ENCODE measurements at regions not wholly inside any gene's neighbourhood (a gene's known extent, or its start where the extent isn't known, plus 50 kb on each side); places are given as distances from the start of the nearest gene placed in this dataset.

DNA sequence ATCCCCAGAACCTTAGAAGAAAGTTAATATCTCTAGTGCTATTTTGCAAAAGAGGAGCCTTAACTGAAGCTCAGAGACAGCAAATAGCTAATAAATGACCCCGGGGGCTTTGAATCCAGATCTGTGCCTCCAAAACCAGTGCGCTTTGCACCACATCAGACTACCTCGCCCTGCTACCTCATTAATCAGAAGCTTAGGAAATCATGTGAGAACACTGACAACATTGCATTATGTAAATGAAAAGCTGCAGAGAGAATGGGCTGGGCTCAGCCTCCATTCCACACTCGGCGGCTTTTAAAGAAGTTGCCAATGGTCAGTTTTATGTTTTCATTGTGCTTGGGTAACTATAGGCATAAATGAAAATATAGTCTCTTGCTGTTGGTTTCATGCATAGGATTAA is 54.0 kb upstream of the STMND1 start:
- DNase-seq, result no peak

DNA sequence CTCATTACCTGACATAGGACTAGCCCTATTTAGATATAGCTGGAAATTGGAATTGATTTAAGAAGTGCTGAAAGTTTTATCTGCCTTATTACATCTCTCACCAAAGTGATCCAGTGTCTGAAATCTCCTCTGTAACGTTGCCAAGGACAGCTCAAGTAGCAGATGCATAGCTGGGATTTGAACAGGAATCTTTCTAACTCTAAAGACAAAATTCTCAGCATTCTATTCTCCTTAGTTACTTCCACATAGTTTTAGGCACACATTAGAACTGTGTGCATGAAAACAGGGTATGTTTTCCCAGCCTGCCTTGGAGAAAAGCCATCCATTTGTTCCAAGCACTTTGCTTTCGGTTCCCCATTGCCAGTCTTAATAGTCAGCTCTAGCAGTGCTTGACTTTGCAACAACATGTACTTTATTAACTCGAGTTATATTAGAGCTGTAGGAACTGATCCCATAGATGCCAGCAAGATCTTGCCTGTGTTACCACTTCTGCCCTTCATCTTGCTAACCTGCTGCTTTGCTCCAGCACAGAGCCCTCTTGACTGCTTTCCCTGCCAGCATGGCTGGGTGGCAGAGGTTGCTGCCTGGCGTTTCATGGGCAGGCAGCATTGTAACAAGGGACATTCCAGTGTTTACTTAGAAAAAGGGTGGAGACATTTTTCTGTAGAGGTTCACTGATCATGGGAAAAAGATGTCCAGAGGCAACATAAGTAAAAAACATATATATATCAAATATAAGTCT is 56.1 kb upstream of the STMND1 start:
- DNase-seq, result no peak

DNA sequence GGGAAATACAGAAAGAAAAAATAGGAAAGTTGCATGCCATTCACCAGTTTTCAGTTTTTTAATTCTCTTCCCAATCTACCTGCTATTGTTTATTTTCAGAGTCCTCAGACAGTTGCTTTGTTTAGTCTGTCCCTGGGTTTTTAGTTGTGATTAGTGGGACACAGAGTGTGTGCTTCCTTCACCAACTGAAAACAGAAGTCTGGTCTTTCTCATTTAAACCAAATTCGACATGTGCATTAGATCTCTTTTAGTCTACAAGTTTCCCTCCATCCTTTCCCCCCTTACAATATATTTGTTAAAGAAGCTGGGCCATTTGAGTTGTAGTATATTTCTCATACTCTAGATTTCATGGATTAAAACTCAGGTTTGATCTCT is 58.7 kb upstream of the STMND1 start:
- DNase-seq, result no peak

DNA sequence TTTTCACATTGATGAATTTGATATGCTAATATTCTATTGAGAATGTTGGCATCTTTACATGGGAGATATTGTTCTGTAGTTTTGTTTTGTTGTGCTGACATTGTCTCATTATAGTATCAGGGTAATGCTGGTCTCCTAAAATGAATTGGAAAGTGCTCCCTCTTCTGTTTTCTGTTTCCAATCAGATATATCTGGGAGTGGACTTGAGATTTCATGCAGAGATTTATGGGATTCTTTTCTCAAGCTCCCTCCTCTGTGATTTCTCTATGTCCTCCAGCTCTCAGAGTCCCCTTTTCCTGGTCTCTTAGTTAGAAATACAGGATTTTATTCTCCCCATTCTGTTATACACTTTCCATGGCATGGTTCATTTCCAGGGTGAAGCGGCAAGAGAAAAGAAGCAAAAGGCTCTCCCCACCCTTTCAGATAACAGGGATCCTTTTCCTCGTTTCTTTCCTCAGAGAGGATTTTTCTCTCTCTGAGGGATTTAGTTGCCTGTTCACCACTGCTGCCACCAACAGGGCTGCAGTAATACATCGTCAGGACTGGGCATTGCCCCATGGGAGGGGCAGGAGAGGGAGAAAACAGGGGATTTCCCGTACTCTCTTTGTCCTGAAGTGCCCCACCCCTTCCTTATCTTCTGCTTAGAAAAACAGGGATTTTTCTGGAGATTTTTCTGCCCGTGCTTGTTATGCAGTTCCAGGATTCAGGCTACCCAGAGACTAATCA is 59.3 kb upstream of the STMND1 start:
- no peak for DNase-seq

DNA sequence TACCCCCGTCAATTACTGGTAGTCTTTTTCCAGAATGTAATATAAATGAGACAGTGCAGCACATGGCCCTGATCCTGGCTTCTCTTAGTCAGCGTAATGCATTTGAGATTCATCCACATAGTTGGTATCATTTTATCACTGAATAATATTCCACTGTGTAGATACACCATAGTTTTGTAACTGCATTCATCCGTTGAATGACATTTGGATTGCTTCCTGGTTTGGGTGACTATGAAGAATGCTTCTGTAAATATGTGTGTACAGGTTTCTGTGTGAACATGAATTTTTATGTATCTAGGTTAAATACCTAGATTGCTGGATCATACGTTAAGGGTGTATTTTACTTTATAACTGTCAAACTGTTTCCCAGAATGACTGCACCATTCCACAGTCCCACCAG is 62.6 kb upstream of the STMND1 start:
- DNase-seq, result no peak

DNA sequence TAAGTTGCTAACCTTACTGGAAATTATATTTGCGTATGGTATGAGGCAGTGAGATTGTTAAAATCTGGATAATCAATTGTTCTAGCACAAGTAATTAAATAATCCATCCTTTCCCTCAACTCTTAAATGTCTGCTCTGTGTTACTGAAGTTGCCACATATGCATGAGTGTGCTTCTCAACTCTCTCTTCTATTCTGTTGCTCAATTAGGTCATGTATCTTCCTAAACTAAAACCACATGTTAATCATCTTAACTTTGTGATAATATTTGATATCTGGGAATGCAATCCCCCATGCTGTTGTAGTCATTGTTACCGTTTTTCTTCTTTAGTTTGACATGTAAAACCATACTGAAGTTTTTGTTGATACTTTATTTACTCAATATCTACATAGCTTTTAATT is 63.5 kb upstream of the STMND1 start:
- no peak for DNase-seq

DNA sequence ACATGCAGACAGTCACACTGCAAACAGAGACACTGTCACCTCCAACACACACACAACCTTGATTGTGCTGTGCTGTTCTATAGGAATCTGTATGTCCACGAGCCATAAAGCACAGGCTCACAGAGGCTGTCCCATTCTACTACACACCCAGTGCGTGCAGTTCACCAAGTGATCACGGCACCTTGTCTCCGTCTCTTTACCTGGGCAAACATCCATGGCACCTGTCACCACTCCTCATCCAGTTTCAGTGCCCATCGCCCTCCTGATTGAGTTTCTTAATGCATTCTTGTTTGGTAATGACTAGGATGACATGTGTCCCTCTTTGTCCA is 65.8 kb upstream of the STMND1 start:
- DNase-seq, result peak; percentile 18

DNA sequence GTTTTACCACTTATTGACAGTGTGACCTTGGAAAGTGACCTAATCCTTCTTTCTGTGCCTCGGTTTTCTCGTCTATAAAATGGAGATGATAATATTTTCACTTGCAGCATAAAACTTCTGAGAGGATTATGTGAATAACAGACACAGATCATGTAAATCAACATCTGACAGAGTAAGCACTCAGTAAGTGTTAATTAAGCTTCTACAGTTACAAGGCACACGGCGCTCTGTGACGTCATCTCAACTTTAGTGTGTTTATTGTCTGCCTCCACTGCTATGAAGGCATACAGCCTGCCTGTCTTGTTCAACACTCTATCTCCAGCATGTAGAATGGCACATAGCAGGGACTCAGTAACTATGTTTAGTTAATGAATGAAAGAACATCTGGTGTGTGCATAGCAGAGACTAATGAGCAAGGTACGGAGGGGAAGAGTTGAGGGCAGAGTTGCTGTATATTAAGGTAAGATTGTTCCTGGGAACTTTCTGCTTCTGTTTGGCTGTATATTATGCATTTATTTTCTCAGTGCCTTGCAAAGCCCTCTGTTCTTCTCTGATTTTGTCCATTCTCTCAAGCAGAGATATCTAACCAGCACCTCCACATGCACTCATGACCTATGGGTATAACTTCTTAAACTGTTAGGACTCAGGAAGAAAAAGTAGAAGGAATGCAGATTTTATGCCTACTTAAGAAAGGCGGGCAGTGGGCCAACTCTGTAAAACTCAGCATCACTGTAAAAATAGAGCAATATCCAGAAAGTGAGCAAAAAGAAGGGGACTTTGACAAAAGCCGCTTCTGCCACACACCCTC is 66.4 kb upstream of the STMND1 start:
- peak; percentile 17 for DNase-seq

DNA sequence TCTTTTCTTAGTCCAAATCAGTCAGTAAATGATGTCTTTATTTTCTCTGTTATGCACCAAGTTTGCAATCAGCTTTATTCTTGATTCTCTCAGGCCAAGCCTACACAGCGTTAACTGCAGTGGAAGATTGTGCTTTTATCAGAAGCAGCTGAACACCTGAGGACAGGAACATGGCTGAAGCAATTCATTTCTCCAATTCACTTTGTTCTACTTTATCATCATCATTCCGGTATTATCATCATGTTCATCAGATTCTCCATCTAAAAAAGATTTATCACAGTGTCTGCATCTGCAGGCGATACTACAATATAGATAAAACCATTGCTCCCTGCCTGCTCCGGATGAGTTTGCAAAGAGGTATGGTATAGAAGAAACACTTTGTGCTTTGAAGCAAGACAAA is 68.1 kb upstream of the STMND1 start:
- DNase-seq, result no peak

DNA sequence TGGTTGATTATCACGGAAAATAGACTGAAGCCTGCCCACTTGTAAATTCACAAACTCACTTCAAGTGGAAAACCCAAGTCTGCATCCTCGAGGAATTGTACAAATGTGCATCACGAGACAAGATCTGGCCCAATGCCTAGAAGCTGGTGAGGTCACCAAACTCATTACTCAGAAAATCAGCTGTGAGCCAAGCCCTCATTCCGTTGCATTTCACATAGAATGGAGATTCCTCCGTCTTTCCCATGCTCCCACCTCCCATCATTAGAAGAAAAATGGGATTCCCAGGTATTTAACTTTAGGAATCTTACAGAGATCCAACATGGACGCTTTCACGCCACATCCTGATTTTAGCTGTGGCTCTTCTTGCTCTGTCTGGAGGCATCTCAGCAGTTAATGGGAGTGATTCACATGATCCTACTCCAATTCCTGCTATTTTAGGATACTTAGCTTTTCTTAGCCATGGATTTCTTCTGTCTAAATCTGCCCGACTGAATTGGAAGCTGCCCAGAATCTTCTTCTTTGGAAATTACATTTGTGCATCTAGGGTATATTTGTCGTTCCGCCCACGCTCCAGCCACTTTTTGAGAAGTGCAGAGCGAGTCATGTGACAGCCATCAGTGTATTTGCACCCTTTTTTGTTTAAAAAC is 68.7 kb upstream of the STMND1 start:
- DNase-seq, result peak; percentile 18

DNA sequence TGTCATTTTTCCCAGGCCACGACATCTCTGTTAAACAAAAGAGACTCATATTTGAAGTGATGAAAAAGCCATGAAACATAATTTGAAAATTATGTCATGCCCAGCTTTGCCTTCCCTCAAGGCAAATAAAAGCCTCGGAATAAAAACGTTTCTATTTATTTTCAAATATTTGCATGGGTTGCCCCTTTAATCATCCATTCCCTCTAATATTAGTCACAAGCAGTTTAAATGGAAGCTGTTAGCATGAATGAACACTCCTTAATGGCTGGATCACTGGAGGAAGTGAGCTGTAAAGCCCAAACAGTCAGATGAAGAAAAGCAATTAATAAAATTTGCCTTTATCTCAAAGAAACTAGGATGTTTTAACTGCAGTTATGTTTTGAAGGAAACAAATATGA is 69.3 kb upstream of the STMND1 start:
- DNase-seq, result no peak

DNA sequence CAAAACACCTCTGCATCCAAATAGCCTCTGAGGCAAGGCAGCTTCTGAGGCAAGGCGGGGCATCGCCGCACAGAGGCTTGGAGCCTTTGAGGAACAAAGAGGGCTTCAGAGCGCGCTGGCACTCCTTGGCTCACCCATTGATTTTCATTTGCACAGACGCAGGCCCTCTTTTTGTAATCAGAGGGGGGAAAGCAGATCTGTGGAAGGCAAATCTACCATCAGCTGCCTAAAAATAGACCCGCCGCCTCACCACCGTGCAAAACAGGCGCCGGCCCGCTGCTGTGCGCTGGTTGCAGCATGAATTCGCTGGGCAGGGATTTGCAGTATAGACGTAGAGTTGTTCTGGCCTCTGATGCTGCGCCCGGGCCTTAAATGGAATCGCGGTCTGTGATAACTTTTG is 69.9 kb upstream of the STMND1 start:
- no peak for DNase-seq

DNA sequence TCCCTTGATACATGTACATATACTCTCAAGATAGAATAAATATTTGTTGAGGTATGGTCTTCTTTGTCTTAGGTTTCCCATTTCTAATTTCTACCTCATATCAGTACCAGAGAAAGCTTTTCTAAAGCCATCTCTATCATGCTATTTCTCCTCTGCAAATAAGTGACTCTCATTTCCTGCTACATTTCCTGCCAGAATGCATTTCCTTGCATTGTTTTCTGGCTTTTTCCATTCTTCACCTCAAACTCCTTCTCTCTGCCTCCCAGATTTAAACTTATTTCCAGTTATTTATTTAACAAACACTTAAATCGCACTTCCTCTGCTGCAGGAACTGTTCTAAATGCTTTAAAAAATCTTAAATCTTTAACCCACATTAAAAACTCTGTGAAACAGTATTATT is 74.4 kb upstream of the STMND1 start:
- no peak for DNase-seq

DNA sequence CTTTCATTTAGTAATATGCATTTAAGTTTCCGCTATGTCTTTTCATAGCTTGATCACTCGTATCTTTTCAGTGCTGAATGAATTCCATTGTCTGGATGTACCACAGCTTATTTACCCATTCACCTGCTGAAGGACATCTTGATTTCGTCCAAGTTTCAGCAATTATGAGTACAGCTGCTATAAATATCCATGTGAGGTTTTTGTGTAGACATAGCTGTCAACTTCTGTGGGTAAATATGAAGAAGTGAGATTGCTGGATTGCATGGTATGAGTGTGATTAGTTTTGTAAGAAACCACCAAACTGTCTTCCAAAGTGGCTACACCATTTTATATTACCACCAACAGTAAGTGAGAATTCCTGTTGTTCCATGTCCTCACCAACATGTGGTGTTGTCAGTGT is 79.2 kb upstream of the STMND1 start:
- DNase-seq, result no peak

DNA sequence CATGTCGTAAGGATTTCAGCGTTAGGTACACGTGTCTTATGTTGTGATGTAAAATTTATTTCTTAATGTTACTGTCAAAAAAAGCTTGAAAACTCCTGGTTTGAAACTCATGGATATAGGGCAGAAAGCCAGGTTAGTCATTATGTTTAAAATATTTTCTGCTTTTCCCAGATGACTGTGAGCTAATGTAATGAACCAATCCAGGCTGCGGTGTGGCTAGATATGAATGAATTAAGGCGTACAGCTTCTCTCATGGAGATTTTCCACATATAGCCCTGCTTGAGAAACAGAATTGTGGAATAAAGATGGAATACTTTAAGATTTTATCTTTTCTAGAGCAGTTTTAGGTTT is 80.3 kb upstream of the STMND1 start:
- DNase-seq, result no peak

DNA sequence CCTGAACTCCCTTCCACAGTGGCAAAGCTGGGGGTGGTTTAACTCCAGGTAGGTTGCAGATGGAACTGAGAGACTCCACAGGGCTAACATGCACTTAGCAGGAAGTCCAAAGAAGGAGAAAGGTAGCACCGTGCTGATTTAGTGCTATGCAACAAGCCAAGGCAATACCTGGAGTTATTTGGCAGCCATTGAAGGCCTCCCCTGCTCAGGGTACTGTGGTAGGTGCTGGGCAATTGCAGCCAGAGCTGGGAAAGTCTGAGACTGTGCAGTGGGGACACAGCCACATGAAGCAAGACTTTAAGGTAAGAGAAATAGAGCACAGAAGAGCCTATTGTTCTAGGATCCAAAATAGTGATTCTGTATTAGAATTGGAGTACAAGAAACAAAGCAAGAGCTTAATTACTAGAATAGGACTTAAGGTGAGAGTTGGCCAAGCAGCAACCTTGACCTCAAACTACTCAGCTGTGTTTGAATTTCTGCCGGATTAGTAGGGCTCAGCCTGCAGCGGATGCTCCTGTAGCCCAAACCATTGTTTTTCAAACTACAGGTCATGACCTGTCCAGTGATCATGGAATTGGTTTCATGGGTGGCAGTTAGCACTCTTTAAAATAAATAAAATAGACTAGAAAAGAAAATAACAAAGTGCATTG is 80.8 kb upstream of the STMND1 start:
- no peak for DNase-seq

DNA sequence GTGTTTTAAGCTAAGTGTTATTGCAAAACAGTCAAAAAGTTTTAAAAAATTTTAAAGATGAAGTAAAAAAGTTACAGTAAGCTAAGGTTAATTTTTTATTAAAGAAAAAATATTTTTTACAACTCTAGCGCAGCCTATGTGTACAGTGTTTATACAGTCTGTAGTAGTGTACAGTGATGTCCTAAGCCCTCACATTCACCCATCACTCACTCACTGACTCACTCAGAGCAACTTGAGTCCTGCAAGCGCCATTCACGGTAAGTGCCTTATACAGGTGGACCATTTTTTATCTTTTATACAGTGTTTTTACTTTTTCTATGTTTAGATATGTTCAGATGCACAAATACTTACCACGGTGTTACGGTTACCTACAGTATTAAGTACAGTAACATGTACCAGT is 83.4 kb upstream of the STMND1 start:
- DNase-seq, result no peak

DNA sequence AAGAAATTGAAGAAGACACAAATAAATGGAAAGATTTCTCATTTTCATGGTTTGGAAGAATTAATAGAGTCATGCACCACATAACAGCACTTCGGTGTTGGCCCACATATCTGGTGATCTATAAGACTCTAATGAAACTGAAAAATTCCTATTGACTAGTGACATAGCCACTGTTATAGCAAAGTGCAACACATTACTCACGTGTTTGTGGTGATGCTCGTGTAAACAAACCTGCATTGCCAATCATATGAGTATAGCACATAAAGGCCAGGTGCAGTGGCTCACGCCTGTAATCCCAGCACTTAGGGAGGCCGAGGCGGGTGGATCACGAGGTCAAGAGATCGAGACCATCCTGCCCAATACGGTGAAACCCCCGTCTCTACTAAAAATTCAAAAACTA is 84.4 kb upstream of the STMND1 start:
- DNase-seq, result no peak

DNA sequence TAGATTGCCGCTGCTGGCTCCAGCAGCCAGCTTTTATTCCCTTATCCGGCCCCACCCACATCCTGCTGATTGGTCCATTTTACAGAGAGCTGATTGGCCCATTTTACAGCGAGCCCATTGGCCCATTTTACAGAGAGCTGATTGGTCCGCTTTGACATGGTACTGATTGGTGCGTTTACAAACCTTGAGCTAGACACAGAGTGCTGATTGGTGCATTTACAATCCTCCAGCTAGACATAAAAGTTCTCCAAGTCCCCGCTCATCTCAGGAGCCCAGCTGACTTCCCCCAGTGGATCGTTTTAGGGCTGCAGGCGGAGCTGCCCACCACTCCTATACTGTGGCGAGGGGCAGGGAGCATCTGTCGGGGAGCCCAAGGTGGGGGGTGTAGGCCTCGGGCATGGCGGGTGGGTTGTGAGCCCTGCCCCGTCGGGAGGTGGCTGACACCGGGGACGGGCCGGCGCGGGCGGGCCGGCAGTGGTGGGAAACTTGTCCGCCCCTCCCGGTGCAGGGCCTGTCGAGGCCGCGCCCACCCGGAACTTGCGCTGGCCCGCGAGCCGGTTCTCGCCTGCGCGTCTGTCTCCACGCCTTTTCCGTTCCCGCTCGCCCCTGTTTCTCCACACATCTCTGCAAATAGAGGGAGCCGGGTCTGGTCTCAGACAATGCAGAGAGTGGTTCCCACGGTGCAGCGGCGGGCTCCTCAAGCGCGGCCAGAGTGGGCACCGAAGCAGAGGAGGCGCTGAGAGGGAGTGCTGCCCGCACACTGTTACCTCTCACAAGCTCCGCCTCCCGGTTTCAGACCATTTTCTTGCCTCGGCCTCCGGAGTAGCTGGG is 86.1 kb upstream of the STMND1 start:
- peak; percentile 72 for DNase-seq

DNA sequence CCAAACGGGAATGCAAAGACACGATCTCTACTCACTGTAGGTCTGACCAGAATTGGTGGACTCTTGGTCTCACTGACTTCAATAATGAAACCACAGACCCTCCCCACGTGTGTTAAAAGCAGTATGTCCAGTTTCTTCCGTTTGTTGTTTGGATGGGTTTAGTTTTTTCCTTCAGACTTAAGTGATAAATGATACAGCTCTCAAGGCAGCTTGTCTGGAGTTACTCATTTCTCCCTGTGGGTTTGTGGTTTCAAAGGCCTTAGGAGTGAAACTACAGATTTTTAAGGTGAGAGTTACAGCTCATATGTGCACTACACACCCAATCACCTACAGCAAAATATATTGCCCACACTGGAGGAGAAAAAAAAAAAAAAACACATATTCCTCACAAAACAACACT is 86.7 kb upstream of the STMND1 start:
- DNase-seq, result no peak

DNA sequence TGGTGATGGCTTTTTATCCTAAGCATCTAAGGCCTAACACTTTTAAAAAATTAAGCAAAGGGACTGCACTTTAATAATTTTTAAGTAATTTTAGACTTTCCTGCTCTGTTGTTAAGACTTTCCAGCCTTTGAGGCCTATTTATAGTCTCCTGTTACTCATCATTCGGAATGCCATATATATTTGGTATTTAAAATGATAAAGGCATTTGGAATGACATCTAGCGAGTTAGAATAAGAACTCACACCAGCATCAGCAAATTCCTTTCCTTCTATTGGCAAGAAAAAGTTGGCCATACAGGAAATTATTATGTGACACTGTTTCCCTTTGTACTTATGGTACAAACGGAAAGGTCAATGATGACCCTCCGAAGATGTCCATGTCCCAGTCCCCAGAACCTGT is 88.1 kb upstream of the STMND1 start:
- no peak for DNase-seq
